GM23338 (cell line): ENCODE measurements at regions not wholly inside any gene's neighbourhood (a gene's known extent, or its start where the extent isn't known, plus 50 kb on each side); places are given as distances from the start of the nearest gene placed in this dataset.

Experiments used
- POLR2AphosphoS5 ChIP-seq: IDR thresholded peaks from 2 replicates; pipeline ENCODE4 v1.6.1; 2016; ENCODE audit warnings: antibody characterized with exemption, low read depth
- TF ChIP-seq, protein P1 (sequence below), 2 experiments: fragments of 200-600 bp in 1 of 2; sonication (generic) in 1 of 2; conservative IDR thresholded peaks; 2 replicates each; pipeline versions ENCODE4 v1.5.1 to v1.6.1; 2016 to 2017; ENCODE audit warnings: antibody characterized with exemption in 2 of 2, low read depth in 2 of 2, mild to moderate bottlenecking in 2 of 2, moderate library complexity in 1 of 2

GRCh38 chr5:79850941-79851340 lies 140.1 kb downstream of the MTX3 start:
- TF ChIP-seq, protein P1, sequence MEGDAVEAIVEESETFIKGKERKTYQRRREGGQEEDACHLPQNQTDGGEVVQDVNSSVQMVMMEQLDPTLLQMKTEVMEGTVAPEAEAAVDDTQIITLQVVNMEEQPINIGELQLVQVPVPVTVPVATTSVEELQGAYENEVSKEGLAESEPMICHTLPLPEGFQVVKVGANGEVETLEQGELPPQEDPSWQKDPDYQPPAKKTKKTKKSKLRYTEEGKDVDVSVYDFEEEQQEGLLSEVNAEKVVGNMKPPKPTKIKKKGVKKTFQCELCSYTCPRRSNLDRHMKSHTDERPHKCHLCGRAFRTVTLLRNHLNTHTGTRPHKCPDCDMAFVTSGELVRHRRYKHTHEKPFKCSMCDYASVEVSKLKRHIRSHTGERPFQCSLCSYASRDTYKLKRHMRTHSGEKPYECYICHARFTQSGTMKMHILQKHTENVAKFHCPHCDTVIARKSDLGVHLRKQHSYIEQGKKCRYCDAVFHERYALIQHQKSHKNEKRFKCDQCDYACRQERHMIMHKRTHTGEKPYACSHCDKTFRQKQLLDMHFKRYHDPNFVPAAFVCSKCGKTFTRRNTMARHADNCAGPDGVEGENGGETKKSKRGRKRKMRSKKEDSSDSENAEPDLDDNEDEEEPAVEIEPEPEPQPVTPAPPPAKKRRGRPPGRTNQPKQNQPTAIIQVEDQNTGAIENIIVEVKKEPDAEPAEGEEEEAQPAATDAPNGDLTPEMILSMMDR (conservative IDR thresholded peaks at IDR 0.05; ENCODE audit: low read depth in 2 of 2), result no peak
- TF ChIP-seq POLR2AphosphoS5, result no peak
